Breast epithelium (tissue), 3 donors: ENCODE measurements at regions not wholly inside any gene's neighbourhood (a gene's known extent, or its start where the extent isn't known, plus 50 kb on each side); places are given as distances from the start of the nearest gene placed in this dataset.

Source experiments
- POLR2A ChIP-seq: fragments of 450-650 bp; IDR thresholded peaks from one replicate; pipeline ENCODE4 v1.6.1; 2016; ENCODE audit warnings: antibody characterized with exemption, mild to moderate bottlenecking, moderate library complexity
- POLR2AphosphoS5 ChIP-seq, 3 donors: sonication (generic); formaldehyde crosslinking; IDR thresholded peaks; one replicate each; pipeline ENCODE4 v1.6.1; 2017; ENCODE audit warnings: antibody characterized with exemption in 3 of 3
- TF ChIP-seq, protein P1 (sequence below), 3 donors: fragments of 450-650 bp; IDR thresholded peaks; one replicate each; pipeline ENCODE4 v1.5.1; 2016 to 2017; ENCODE audit warnings: antibody characterized with exemption in 3 of 3, mild to moderate bottlenecking in 3 of 3, moderate library complexity in 3 of 3

DNA sequence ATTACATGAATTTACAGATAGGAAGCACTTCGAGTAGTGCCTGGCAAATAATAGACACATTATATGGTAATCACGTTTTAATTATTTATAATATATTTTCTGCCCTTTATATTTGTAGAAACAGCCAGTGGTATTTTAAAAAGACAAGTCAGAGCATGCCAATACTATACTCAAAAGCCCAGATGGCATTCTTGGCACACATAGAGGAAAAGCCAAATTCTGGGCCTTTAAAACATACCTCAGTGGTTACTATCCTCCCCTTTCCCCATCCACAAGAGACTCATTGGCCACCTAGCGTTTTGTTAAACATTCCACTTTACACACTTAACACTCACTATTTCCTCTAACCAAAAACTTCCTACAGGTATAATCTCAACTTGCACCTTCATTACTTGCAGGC, 63.3 kb upstream of the ZNF804A start:
- no peak for TF ChIP-seq POLR2AphosphoS5 (IDR thresholded peaks at IDR 0.05)
- TF ChIP-seq POLR2A = no peak
- TF ChIP-seq, protein P1, sequence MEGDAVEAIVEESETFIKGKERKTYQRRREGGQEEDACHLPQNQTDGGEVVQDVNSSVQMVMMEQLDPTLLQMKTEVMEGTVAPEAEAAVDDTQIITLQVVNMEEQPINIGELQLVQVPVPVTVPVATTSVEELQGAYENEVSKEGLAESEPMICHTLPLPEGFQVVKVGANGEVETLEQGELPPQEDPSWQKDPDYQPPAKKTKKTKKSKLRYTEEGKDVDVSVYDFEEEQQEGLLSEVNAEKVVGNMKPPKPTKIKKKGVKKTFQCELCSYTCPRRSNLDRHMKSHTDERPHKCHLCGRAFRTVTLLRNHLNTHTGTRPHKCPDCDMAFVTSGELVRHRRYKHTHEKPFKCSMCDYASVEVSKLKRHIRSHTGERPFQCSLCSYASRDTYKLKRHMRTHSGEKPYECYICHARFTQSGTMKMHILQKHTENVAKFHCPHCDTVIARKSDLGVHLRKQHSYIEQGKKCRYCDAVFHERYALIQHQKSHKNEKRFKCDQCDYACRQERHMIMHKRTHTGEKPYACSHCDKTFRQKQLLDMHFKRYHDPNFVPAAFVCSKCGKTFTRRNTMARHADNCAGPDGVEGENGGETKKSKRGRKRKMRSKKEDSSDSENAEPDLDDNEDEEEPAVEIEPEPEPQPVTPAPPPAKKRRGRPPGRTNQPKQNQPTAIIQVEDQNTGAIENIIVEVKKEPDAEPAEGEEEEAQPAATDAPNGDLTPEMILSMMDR (IDR thresholded peaks at IDR 0.05) = no peak
